COR-L47 (cell line): ENCODE measurements at regions not wholly inside any gene's neighbourhood (a gene's known extent, or its start where the extent isn't known, plus 50 kb on each side); places are given as distances from the start of the nearest gene placed in this dataset.
"Not testable (repeated sequence)": the region's sequence is repeated elsewhere in the genome, so short reads cannot be mapped to it uniquely, and the experiment has no call there.

ENCODE experiments used
- DNase-seq: peaks from one replicate; lab custom pipeline; 2025; lab: John Stamatoyannopoulos, UW

DNA sequence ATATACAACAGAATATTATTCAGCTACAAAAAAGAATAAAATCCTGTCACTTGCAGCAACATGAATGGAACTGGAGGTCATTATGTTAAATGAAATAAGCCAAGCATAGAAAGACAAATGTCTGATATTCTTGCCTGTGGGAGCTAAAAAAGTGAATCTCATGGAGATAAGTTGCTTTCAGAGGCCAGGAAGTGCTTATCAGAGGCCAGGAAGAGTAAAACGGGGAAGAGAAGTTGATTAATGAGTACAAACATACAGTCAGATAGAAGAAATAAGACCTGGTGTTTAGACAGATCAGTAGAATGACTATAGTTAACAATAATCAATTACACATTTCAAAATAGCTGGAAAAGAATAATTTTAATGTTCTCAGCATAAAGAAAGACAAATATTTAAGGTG lies 54.4 kb upstream of the CPHXL start:
- DNase-seq: no peak

- no peak for DNase-seq
Measured at GRCh38 chr16:75781683-75782343, 55.5 kb upstream of the CPHXL start.

GRCh38 chr16:75787440-75787839 lies 61.1 kb upstream of the CPHXL start:
- no peak for DNase-seq

GRCh38 chr16:75789237-75789636 lies 62.9 kb upstream of the CPHXL start:
- DNase-seq: peak; percentile 69

GRCh38 chr16:75792771-75793492 lies 66.6 kb upstream of the CPHXL start:
- no peak for DNase-seq

- no peak for DNase-seq
Measured at GRCh38 chr16:75793641-75794040, 67.4 kb upstream of the CPHXL start.

- DNase-seq: no peak
Measured at GRCh38 chr16:75794426-75794825, 68.1 kb upstream of the CPHXL start.

- DNase-seq: no peak
Measured at GRCh38 chr16:75798714-75799113, 72.4 kb upstream of the CPHXL start.

DNA sequence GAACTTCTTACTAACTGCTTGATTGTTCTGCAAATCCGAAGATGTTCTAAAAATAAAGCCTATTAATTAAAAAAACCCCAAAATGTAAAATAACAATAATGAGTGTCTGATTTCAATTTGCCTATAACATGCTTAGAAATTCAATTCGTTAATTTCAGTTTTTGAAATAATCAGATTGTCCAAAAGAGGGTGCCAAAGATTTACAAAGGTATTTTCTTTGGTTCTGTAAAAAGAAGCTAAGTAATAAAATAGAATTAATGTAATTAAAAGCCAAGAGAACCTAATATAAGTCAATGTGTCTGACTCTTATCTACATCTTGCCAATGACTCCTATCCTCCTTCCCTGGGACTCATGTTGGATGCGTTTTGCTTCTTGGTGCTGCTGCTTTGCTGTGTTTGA lies 75.0 kb upstream of the CPHXL start:
- DNase-seq: no peak

- DNase-seq: no peak
Measured at GRCh38 chr16:75803753-75804152, 77.5 kb upstream of the CPHXL start.

- no peak for DNase-seq
Measured at GRCh38 chr16:75804368-75804767, 78.1 kb upstream of the CPHXL start.

GRCh38 chr16:75805946-75806345 lies 79.7 kb upstream of the CPHXL start:
- no peak for DNase-seq

DNA sequence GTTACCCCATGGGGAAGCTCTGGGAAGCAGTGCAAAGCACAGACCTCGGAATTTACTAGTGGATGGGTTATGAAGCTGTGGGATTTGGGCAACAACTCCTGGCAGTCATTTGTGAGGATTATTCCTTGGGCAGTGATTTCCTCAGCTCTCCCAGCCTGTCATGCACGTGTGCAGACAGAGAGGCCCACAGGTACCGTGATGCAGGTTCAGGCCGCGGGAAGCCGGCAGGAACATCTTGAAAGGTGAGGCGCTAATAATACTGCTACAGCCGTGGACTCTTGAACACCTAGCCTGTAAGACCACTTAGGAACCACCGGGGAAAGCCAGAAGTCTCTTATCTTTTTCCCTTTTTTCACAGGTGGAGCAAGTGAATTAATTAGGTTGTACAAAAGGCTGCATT lies 80.2 kb upstream of the CPHXL start:
- DNase-seq: no peak

GRCh38 chr16:75810342-75810741 lies 84.1 kb upstream of the CPHXL start:
- DNase-seq: no peak

DNA sequence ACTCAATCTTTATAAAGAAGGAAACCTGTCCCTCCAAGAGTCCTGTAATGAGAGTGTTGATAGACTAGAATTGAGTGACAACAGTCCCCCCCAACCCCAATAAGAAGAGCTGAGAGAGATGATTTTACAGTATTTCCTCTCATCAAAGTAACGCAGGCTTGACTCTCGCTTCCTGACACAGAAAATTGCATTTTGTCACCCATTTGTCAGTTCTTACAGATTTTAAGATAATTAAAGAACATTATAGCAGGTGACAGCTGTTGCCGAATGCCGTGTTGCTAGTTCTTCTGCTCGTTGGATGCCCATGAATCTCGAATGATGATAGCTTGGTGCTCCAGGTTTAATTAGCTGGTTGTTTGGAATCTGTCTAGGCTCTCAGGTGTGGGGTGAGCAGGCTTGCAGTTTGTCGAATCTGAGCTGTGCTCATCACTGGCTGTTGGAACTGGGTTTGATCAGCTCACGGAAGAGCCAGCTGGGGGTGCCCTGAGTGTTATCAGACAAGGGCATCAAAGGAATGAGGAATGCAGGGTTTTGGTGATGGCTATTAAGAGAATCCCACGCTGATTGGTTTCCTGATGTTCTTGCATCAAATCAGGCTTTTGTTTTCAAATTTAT lies 84.8 kb upstream of the CPHXL start:
- no peak for DNase-seq

DNA sequence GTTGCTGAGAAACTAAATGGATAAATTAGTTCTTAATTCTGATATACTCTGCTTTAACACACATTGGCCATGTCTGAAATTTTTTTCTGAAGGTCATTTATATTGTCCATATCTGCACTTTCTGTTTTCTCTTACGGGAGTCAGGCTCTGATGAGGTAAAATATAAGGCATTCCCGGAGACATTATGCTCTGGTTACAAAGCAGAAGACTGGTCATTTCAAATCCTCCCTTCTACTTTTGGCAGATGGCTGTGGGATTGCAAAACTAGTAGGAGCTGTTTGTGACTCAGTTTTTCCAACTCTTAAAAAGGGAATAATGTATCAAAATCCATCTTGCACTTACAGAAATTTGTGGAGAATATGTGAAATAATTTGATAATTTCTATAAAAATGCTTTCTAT lies 92.2 kb upstream of the CPHXL start:
- no peak for DNase-seq

DNA sequence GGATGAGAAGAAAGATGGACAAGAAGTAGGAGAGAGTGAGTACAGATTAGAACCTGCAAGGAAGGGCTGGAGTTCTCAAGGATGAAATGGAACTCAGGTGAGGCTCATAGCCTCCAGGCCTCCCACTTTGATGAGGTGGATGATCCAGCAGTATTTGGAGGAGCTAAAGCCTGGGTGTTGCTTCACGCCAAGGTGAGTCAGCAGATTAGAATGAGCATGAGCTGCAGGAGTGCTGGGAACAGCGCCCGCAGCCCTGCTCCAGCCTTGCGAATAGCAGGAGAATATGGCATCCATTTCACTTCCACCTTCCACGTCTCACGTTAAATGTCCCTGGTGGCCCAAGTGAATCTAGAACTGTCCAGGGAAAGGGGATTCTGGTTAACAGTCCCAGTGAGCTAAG lies 94.4 kb upstream of the CPHXL start:
- no peak for DNase-seq

DNA sequence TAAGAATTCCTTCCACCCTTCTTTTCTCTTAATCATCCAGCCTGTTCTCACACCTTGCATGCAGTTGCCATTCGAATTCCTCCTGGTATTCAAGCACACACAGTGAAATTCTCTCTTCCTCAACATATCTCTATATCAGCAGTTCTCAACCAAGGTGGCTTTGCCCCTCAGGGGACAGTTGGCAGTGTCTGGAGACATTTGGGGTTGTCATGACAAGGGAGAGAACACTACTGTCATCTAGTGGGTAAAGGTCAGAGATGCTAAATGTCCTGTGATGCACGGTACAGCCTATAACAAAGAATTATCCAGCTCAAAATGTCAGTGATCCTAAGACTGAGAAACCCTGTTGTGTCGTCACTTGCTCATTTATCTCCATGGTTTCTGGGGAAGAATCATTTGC lies 94.8 kb upstream of the CPHXL start:
- DNase-seq: no peak

DNA sequence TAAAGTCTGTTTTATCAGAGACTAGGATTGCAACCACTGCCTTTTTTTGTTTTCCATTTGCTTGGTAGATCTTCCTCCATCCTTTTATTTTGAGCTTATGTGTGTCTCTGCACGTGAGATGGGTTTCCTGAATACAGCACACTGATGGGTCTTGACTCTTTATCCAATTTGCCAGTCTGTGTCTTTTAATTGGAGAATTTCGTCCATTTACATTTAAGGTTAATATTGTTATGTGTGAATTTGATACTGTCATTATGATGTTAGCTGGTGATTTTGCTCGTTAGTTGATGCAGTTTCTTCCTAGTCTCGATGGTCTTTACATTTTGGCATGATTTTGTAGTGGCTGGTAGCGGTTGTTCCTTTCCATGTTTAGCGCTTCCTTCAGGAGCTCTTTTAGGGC lies 99.5 kb upstream of the CPHXL start:
- DNase-seq: not testable (repeated sequence)

- DNase-seq: not testable (repeated sequence)
Measured at GRCh38 chr16:75827372-75828038, 101.2 kb upstream of the CPHXL start.

DNA sequence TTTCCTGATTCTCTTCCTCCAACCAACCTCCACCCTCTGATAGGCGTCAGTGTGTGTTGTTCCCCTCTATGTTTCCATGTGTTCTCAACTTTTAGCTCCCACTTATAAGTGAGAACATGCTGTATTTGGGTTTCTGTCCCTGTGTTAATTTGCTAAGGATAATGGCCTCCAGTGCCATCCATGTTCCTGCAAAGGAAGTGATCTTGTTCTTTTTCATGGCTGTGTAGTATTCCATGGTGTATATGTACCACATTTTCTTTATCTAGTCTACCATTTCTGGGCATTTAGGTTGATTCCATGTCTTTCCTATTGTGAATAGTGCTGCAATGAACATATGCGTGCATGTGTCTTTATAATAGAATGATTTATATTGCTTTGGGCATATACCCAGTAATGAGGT lies 107.1 kb upstream of the CPHXL start:
- DNase-seq: not testable (repeated sequence)

DNA sequence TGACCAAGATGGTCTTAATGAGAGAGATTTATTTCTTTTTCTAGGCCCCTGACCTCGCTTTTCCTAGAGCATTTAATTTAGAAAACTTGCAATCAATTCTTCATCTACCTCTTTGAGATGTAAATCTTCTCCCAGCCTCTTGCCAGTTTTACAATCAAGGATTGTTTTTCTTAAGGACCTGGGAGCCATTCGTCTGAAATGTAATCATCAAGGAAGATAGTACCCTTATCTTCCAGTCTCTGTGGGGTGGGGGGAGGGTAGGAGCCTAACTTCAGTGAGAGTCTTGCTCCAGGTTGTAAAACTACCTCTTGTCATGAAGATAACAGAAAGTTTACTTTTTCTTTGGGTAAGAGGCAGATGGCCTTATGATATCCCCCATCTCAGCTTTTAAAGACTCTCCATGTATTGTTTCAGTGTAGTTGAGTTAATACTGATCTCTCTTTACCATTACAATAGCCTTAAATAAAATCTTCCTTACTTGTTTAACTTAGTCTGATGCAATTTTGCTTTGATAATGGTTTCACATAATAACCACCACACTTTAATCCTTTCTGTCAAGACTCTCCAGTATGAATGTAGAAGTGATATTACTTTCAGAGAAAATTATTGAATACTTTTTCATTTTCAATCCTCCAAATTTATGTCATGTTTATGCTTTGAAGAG lies 110.2 kb upstream of the CPHXL start:
- DNase-seq: no peak
